Thymus (tissue), 11 donors: ENCODE measurements at regions not wholly inside any gene's neighbourhood (a gene's known extent, or its start where the extent isn't known, plus 50 kb on each side); places are given as distances from the start of the nearest gene placed in this dataset.
"Not testable (repeated sequence)": the region's sequence is repeated elsewhere in the genome, so short reads cannot be mapped to it uniquely, and the experiment has no call there.

Source experiments
- DNase-seq, 9 donors: peaks; one replicate each; pipeline ENCODE4 v3.0.0-alpha.2; 2013; ENCODE audit warnings: low spot score in 9 of 9, low read depth in 6 of 9, missing footprints in 1 of 9
- H3K27ac ChIP-seq, 2 donors: one replicate each; pipeline ENCODE4 v1.5.1; 2013; ENCODE audit warnings: control low read depth in 1 of 2, low read depth in 1 of 2, low read length in 1 of 2, mild to moderate bottlenecking in 1 of 2, moderate library complexity in 1 of 2
- H3K27me3 ChIP-seq, 2 donors: one replicate each; pipeline ENCODE4 v1.5.1; 2013; ENCODE audit warnings: low read length in 1 of 2; ENCODE audit not compliant: control insufficient read depth in 2 of 2, insufficient read depth in 1 of 2
- H3K36me3 ChIP-seq, 2 donors: one replicate each; pipeline ENCODE4 v1.5.1; 2013; ENCODE audit warnings: low read length in 1 of 2, mild to moderate bottlenecking in 1 of 2, moderate library complexity in 1 of 2; ENCODE audit not compliant: control insufficient read depth in 2 of 2, insufficient read depth in 2 of 2
- H3K4me1 ChIP-seq, 2 donors: one replicate each; pipeline ENCODE4 v1.5.1; 2013; ENCODE audit warnings: low read length in 2 of 2; ENCODE audit not compliant: control insufficient read depth in 2 of 2, insufficient read depth in 2 of 2
- H3K4me3 ChIP-seq, 2 donors: one replicate each; pipeline ENCODE4 v1.5.1; 2013; ENCODE audit warnings: low read length in 2 of 2, control low read depth in 1 of 2, mild to moderate bottlenecking in 1 of 2
- H3K9me3 ChIP-seq, 2 donors: one replicate each; pipeline ENCODE4 v1.5.1; 2013; ENCODE audit warnings: low read length in 1 of 2, mild to moderate bottlenecking in 1 of 2; ENCODE audit not compliant: control insufficient read depth in 2 of 2, insufficient read depth in 1 of 2
- WGBS: extraction: QIAGEN DNeasy Blood & Tissue Kit; methylation state at CpG from one replicate; pipeline ENCODE4 v1.1.7; 2013; 5-methylcytosine and 5-hydroxymethylcytosine counted together
- donor health status: healthy.

DNA sequence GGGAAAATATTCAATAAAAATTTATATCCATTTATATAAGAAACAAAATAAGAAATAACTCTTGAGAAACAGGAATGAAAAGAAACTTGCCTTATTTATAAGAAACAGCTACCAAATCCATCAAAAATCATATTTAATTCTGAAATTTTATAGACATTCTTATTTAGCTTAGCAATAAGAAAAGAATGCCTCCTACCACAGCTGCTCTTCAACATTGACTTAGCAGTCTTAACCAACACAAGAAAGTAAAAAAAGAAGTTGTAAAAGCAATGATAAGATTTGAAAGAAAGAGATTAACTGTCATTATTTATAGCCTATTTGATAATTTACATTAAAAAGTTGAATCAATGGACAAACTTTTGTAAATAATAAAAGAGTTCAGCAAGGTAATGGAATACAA lies 212.8 kb downstream of the ZNF365 start:
- no peak overlapping the region for H3K27ac ChIP-seq

GRCh38 chr10:62588116-62588515 lies 213.9 kb downstream of the ZNF365 start:
- H3K27me3 ChIP-seq, result no peaks in the 10 kb centered on the region
- DNase-seq, result no peak
- WGBS, result 99% methylated on average over 2 of the region's 2 CpGs
- H3K36me3 ChIP-seq, result no peaks in the 10 kb centered on the region
- H3K4me3 ChIP-seq, result no peak overlapping the region
- no peaks in the 10 kb centered on the region for H3K9me3 ChIP-seq
- no peak overlapping the region for H3K27ac ChIP-seq
- no peaks in the 10 kb centered on the region for H3K4me1 ChIP-seq

More for the DNA sequence above, 212.8 kb downstream of the ZNF365 start:
- Histone ChIP-seq H3K4me1 (no peaks in the 10 kb centered on the region), H3K9me3 (no peaks in the 10 kb centered on the region), H3K36me3 (no peaks in the 10 kb centered on the region), H3K4me3 (no peak overlapping the region), H3K27me3 (no peaks in the 10 kb centered on the region)
- no peak for DNase-seq

- H3K9me3 ChIP-seq, result no peaks in the 10 kb centered on the region
- no peaks in the 10 kb centered on the region for H3K36me3 ChIP-seq
- no peaks in the 10 kb centered on the region for H3K4me1 ChIP-seq
- DNase-seq, result no peak
- 89% methylated on average over 2 of the region's 2 CpGs for WGBS
- H3K27me3 ChIP-seq, result no peaks in the 10 kb centered on the region
- H3K27ac ChIP-seq, result no peak overlapping the region
- no peak overlapping the region for H3K4me3 ChIP-seq
Measured at GRCh38 chr10:62589689-62590088, 214.8 kb upstream of the ADO start.

GRCh38 chr10:62590306-62590705 lies 214.2 kb upstream of the ADO start:
- 90% methylated on average over 3 of the region's 3 CpGs for WGBS
- H3K27ac ChIP-seq, result no peak overlapping the region
- no peak for DNase-seq
- H3K9me3 ChIP-seq, result no peaks in the 10 kb centered on the region
- H3K4me1 ChIP-seq, result no peaks in the 10 kb centered on the region
- H3K36me3 ChIP-seq, result no peaks in the 10 kb centered on the region
- H3K27me3 ChIP-seq, result no peaks in the 10 kb centered on the region
- H3K4me3 ChIP-seq, result no peak overlapping the region

DNA sequence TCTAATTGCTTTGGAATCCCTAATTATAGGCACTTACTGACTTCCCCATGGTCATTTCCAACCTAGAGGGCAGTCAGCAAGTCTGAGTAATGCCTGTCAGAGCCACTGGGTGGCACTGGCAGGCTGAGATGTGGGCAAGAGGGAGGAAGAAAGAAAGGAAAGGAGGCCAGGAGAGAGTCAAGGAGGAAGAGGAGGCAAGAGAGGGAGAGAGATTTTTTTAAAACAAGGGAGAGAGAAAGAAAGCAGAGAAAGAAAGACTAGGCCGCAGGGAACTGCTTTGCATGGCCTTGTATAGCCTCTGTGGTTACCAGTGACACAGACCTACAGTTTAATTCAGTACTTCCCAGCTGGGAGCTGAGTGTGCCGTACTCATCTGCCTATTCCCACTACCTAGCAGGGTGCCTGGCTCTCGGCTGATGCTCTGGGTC lies 210.4 kb upstream of the ADO start:
- no peak overlapping the region for H3K27ac ChIP-seq
- H3K4me1 ChIP-seq, result no peaks in the 10 kb centered on the region
- H3K27me3 ChIP-seq, result no peaks in the 10 kb centered on the region
- H3K4me3 ChIP-seq, result no peak overlapping the region
- no peaks in the 10 kb centered on the region for H3K9me3 ChIP-seq
- peak in 7 of 9 donors; percentile 18 to 57 (median 23) for DNase-seq
- H3K36me3 ChIP-seq, result no peaks in the 10 kb centered on the region
- WGBS, result 57% methylated on average over 3 of the region's 3 CpGs

GRCh38 chr10:62597226-62597625 lies 207.3 kb upstream of the ADO start:
- Histone ChIP-seq H3K36me3 (no peaks in the 10 kb centered on the region), H3K27ac (no peak overlapping the region), H3K4me1 (no peaks in the 10 kb centered on the region), H3K27me3 (no peaks in the 10 kb centered on the region), H3K4me3 (no peak overlapping the region), H3K9me3 (no peaks in the 10 kb centered on the region)
- no peak for DNase-seq
- WGBS, result 99% methylated on average over 3 of the region's 3 CpGs

GRCh38 chr10:62599161-62599560 lies 205.4 kb upstream of the ADO start:
- Histone ChIP-seq H3K27me3 (no peaks in the 10 kb centered on the region), H3K4me3 (no peak overlapping the region), H3K9me3 (no peaks in the 10 kb centered on the region), H3K36me3 (no peaks in the 10 kb centered on the region), H3K27ac (no peak overlapping the region), H3K4me1 (no peaks in the 10 kb centered on the region)
- DNase-seq, result no peak
- WGBS, result 78% methylated on average over 2 of the region's 2 CpGs

DNA sequence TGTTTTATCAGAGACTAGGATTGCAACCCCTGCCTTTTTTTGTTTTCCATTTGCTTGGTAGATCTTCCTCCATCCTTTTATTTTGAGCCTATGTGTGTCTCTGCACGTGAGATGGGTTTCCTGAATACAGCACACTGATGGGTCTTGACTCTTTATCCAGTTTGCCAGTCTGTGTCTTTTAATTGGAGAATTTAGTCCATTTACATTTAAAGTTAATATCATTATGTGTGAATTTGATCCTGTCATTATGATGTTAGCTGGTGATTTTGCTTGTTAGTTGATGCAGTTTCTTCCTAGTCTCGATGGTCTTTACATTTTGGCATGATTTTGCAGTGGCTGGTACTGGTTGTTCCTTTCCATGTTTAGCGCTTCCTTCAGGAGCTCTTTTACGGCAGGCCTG lies 198.0 kb upstream of the ADO start:
- H3K4me1 ChIP-seq, H3K27me3 ChIP-seq, H3K27ac ChIP-seq, H3K36me3 ChIP-seq, DNase-seq, H3K9me3 ChIP-seq, H3K4me3 ChIP-seq: not testable (repeated sequence)
- 93% methylated on average over 3 of the region's 4 CpGs for WGBS

- H3K27me3 ChIP-seq, H3K9me3 ChIP-seq, DNase-seq, H3K4me3 ChIP-seq, H3K36me3 ChIP-seq, H3K4me1 ChIP-seq, H3K27ac ChIP-seq: not testable (repeated sequence)
- 83% methylated on average over 32 of the region's 34 CpGs for WGBS
Measured at GRCh38 chr10:62608189-62608875, 196.2 kb upstream of the ADO start.
